ENCODE measurements at regions not wholly inside any gene's neighbourhood (a gene's known extent, or its start where the extent isn't known, plus 50 kb on each side); places are given as distances from the start of the nearest gene placed in this dataset.
A peak's percentile ranks its signal among the peaks of the same experiment; 100 is the strongest.

GRCh38 chr16:11401161-11402050 lies 56.1 kb downstream of the RMI2 start:
- DNase-seq: no peak

- DNase-seq: no peak
Observed at GRCh38 chr16:11402051-11402744, 56.9 kb downstream of the RMI2 start.

- DNase-seq: no peak
Observed at GRCh38 chr16:11402745-11403533, 57.7 kb downstream of the RMI2 start.

GRCh38 chr16:11403534-11403795 lies 58.2 kb downstream of the RMI2 start:
- no peak for DNase-seq

- DNase-seq: no peak
Observed at GRCh38 chr16:11403920-11404319, 58.7 kb downstream of the RMI2 start.

- no peak for DNase-seq
Observed at GRCh38 chr16:11404603-11405002, 59.3 kb downstream of the RMI2 start.

- no peak for DNase-seq
Observed at GRCh38 chr16:11405331-11406176, 60.3 kb downstream of the RMI2 start.

- no peak for DNase-seq
Observed at GRCh38 chr16:11406177-11406560, 60.9 kb downstream of the RMI2 start.

GRCh38 chr16:11407047-11407982 lies 62.1 kb downstream of the RMI2 start:
- DNase-seq: peak; percentile 85

GRCh38 chr16:11408216-11408615 lies 63.0 kb downstream of the RMI2 start:
- no peak for DNase-seq

- DNase-seq: peak; percentile 66
Observed at GRCh38 chr16:11409398-11409797, 64.1 kb downstream of the RMI2 start.

GRCh38 chr16:11410376-11411058 lies 65.3 kb downstream of the RMI2 start:
- DNase-seq: no peak

- DNase-seq: no peak
Observed at GRCh38 chr16:11411059-11411550, 65.8 kb downstream of the RMI2 start.

GRCh38 chr16:11412175-11412904 lies 67.1 kb downstream of the RMI2 start:
- no peak for DNase-seq

GRCh38 chr16:11412965-11413887 lies 68.0 kb downstream of the RMI2 start:
- DNase-seq: no peak

- DNase-seq: no peak
Observed at GRCh38 chr16:11413907-11414595, 68.8 kb downstream of the RMI2 start.

GRCh38 chr16:11414815-11415775 lies 69.8 kb downstream of the RMI2 start:
- no peak for DNase-seq
